GM21529 (cell line): ENCODE measurements at regions not wholly inside any gene's neighbourhood (a gene's known extent, or its start where the extent isn't known, plus 50 kb on each side); places are given as distances from the start of the nearest gene placed in this dataset.

Source experiments
- ATAC-seq: cut with Tn5 transposase; IDR thresholded peaks from one replicate; pipeline ENCODE4 v1.9.1; 2021; ENCODE audit not compliant: unreplicated experiment

- ATAC-seq = no peak
Observed at GRCh38 chr13:40319699-40320579, 346.5 kb downstream of the FOXO1 start.

DNA sequence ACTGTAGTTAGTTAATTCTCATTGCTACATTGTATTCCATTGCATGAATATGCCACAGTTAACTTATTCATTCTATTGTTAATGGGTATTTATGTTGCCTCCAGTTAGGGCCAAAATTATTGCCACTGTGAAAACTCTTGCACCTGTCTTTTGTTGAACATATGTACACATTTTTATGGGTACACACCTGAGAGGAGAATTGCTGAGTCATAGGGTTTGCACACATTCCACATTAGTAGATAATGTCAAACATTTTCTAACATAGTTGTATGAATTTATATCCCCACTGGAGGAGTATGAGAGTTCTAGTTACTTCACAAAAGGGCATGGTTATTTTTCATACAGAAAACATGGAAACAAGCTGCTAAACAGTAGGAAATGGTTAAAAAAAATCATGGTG is 338.4 kb downstream of the FOXO1 start:
- no peak for ATAC-seq

GRCh38 chr13:40329781-40330485 is 336.5 kb downstream of the FOXO1 start:
- ATAC-seq = peak; percentile 51

DNA sequence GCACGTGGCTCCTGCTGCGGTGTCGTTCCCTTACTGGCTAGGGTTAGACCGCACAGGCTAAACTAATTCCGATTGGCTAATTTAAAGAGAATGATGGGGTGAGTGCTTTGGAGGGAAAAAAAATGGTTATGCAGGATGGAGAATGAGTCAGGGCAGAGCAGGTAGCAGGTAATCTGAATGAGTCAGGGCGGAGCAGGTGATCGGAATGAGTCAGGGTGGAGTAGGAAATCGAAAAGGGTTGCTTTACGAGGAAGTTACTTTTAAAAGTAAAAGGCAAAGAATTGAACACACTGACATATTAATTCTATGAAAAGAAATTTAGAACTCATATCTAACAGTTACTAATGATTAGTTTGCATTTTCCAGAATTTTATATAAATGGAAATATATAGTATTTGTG is 335.5 kb downstream of the FOXO1 start:
- no peak for ATAC-seq

GRCh38 chr13:40331802-40332201 is 334.6 kb downstream of the FOXO1 start:
- no peak for ATAC-seq

DNA sequence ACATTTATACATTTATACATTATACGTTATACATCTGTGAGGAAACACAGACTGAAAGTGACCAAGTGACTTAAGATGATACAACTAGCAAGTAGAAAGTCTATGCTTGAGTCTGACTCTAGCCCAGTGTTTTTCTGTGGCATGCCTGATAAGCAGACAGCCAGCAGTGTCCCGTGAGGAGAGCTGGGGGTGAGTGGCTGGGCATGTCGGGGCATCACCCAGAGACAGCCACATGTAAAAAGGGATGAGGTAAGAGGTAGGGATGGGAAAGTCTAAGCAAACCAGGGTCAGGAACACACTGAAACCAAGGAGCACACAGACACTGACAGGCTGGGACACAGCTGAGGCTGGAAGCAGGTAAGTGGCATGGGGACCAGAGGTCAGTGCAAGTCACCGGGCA is 333.2 kb downstream of the FOXO1 start:
- no peak for ATAC-seq

GRCh38 chr13:40334031-40334430 is 332.4 kb downstream of the FOXO1 start:
- ATAC-seq = no peak

- no peak for ATAC-seq
Observed at GRCh38 chr13:40334616-40335015, 331.8 kb downstream of the FOXO1 start.

DNA sequence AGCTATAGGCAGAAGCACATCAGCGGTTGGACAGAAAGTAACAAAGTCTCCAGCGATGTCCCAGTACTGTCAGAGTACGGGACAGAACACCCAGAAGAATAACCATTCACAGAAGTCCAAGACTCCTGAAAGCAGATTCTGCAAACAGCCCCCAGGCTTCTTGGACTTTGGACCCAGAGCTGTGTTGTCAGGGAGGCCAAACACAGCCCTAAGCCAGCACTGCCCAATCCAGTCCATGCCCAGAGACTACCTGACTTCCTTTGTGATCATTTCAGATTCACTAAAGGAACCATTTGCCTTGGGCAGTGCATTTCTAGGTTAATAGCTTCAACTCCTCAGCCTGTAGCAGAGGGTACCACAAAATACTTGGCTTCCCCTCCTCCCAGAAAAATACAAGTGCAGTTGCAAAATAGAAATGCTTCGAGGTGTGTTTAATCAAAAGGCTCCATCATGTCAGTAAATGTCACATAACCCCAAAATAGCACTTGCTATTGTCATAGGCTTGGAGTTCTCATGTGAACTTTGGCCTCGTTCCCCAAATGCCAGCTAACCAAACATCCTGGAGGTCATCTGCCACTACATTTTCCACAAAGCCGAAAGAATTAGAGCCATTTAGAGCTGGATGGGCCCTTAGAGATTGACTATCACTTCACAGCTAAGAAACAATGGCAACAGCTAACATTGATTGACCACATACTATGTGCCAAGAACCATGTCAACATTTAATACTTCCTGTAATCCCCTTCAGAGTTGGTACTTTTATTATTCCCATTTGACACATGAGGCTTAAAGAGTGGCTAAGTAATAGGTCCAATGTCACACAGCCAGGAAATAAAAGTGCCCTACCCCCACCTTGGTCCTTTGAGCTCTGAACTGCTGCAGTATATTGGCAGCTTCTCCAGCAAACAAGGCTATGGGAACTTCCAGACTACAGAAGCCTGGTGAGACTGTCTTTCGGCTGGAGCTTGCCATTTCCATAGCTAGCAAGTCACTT is 329.9 kb downstream of the FOXO1 start:
- no peak for ATAC-seq

DNA sequence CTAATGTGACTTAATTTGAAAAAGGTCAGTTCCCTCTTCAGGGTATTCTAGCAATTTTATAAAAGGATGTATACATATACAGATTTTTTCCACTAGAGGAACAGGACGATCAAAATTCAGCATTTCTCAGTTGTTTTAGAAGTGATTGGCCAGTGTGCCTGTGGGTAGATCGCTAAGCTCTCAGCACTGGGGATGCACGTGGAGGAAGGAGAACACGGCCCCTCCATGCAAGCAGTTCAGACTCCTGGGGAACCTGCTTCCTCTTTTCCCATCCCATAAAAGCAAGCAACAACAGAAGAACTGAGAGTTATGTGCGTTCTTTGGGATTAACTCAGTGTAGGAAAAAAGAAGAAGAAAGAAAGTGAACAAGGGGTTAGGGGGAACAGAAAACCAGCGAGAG is 328.8 kb downstream of the FOXO1 start:
- no peak for ATAC-seq

DNA sequence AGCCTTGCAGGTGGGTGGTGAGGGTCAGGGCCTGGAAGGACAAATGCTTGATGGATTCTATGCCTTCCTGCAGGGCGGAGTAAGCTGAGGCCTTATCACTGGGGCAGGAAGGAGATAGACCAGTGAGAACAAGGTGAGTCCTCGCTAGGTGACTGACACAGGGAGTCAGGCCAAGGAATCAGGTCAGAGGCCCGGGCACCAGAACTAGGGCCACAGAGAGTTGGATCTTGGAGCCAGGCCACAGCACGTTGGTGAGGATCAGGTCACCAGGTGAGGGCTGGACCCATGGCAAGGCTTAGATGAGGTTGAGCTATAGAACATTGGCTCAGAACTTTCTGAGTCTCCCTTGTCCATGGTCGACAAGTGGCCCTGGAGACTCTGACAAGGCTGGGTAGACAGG is 328.2 kb downstream of the FOXO1 start:
- no peak for ATAC-seq

GRCh38 chr13:40340368-40341095 is 325.9 kb downstream of the FOXO1 start:
- ATAC-seq = no peak

- no peak for ATAC-seq
Observed at GRCh38 chr13:40341096-40341471, 325.4 kb downstream of the FOXO1 start.

DNA sequence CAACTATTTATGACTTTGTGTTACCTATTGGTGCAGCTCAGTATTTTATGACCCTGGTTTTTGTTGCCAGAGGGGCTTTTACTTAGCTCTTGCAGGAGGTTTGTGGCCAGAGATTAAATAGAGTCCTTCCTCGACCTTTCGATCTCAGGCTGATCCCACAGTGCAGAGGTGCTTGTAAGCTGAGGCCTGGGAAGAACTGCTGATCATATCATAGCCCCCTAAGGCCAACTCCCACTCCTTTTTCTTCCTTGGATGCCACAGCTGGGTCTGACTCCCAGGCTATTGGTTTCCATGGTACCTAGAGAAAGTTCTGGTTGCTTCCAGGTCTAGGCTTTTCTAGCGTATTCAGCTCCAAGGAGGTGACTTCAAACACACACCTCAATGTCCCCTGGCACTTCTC is 324.9 kb downstream of the FOXO1 start:
- ATAC-seq = no peak

DNA sequence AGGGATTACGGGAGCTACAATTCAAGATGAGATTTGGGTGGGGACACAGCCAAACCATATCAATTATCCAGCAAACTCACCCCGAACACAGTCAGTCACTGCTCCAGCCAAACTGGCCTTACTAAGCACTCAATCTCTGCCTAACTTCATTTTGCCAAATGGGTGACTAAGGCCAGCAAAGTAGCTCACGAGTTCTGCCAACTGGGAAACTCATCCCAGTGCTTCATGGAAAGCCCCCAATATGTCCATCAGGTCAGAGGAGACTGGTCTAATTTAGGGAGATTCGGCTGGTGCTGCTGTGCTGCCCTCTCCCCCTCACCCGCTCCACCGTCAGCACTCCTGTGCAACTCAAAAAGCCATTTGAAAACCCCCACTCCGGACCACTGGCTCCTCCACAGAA is 324.0 kb downstream of the FOXO1 start:
- no peak for ATAC-seq

DNA sequence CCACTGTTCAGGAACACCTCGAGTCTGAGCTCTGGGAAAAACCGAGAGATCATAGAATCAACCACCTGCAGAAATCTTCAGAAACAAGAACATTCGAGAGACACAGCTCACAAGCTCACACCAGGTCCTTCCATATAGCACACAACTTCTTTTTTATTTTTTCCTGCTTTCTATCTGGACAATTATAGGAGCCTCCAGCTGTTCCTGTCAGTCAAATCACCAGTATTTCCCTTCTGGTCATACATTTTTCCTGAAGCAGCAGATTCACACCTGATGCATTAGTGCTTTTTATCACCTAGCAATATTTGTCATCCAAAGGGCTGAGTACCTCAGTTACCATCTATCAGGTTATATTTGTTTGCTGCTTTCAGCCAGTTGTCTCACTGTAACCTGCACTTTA is 323.5 kb downstream of the FOXO1 start:
- ATAC-seq = no peak

DNA sequence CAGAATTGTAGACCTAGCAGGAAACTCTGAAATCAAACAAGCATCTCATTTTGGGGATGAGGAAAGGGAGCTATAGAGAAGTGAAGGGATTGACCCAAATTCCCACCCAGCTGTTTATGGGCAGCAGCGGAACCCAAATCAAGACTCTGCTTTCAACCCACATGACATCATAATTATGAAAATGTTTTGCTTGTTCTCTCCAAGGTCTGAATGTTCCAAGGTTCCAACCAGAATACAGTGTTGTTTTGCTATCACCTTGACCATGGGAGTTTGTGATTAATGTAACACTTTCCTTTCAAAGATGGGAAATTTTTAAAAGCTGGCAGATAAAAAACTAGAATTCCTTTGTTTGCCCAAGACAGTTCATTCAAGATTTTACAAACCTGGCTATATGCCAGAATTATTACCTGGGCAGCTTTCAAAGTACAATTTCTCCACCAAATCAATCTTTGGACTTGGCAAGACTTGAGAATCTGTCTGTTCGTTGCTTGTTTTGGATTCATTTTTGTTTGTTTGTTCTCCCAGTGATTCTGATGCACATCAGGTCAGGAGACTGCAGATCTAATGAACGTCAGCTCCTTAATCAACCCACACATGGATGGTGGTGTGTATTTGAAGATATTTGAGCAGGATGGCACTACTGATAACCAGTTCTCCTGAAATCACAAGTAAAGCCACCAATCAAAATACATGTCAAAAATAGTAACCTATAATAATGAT is 322.7 kb downstream of the FOXO1 start:
- ATAC-seq = no peak

DNA sequence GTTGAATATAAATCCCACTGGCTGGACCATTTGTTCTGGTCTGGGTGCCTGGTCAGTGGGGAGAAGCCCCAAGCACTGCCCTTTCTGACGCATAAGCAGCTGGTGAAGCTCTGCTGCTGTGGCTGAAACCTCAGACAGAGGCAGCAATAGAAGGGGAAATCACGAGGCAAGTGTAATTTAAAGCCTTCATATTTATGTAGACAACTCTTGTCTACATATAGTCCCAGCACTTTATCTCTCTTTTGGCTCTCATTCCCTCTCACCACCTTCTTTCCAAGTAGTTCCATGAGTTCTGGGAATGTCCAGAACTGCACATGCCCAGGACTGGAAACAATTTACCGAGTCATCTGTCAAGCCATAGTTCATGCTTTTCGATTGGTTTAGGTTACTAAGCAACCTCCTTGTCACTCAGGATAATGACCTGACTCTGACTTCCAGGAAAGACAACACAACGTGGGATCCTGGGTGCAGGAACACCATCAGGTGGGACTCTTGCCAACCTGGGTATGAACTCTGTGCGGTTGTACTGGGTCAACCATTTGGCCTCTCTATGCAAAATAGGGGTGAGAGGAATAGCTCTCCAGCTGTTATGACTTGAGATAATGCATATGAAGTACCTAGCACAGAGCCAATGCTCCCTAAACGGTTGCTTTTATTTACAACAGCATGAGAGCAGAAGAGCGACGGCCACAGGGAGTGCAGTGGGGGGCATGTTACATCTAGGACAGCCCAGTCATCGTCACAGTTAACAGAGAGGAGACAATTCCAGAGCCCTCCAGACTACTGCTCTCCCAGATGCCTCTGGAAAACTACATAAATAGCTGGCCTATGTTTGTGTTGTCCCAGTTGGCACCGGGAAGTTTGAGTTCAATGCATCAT is 321.9 kb downstream of the FOXO1 start:
- ATAC-seq = peak; percentile 69

DNA sequence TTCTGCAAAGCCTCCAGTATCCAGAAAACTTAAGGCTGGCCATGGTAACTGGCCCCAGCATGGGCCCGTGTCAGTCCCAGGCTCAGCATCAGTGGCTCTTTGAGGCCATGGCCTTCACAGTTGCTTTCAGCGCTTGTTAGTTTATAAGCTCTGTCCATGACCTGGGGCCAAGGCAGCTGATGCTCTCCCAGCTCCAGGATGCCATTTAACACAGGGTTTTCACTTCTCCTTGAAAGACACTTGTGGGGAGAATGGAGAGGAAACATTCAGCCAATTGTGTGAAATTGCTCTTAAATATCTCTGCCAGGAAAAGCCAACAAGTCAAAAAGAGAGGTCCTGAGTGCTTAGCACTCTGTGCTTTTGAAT is 321.3 kb downstream of the FOXO1 start:
- no peak for ATAC-seq
